MM.1S (cell line): ENCODE measurements at regions not wholly inside any gene's neighbourhood (a gene's known extent, or its start where the extent isn't known, plus 50 kb on each side); places are given as distances from the start of the nearest gene placed in this dataset.

Experiments used
- EZH2phosphoT487 ChIP-seq: fragments of 300-600 bp; sonication (generic); IDR thresholded peaks from 2 replicates; pipeline ENCODE4 v1.6.1; 2018; ENCODE audit warnings: antibody characterized with exemption, low read length
- TF ChIP-seq, protein P1 (sequence below): fragments of 300-600 bp; sonication (generic); IDR thresholded peaks from 2 replicates; pipeline ENCODE4 v1.5.1; 2016; ENCODE audit warnings: antibody characterized with exemption, low read length, mixed read lengths

DNA sequence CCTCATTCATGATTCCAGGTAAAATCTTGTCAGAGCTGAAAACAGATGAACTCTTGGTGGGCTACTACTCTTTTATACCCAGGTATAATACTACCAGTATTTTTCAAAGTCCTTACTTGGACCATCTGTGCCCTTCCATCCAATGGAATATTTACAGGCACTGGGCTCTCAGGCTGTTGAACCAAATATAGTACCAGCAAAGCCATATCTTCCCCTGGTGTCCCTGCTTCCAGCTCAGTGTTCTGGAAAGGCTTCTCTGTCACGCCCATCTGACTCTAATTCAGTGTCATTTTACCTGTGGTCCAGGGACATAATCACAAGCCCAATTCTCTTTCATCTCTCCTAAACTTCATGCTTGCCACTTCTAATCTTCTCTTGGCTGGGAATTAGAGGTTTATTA is 119.2 kb upstream of the STK17B start:
- TF ChIP-seq, protein P1, sequence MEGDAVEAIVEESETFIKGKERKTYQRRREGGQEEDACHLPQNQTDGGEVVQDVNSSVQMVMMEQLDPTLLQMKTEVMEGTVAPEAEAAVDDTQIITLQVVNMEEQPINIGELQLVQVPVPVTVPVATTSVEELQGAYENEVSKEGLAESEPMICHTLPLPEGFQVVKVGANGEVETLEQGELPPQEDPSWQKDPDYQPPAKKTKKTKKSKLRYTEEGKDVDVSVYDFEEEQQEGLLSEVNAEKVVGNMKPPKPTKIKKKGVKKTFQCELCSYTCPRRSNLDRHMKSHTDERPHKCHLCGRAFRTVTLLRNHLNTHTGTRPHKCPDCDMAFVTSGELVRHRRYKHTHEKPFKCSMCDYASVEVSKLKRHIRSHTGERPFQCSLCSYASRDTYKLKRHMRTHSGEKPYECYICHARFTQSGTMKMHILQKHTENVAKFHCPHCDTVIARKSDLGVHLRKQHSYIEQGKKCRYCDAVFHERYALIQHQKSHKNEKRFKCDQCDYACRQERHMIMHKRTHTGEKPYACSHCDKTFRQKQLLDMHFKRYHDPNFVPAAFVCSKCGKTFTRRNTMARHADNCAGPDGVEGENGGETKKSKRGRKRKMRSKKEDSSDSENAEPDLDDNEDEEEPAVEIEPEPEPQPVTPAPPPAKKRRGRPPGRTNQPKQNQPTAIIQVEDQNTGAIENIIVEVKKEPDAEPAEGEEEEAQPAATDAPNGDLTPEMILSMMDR = no peak
- no peak for TF ChIP-seq EZH2phosphoT487
